ENCODE measurements at regions not wholly inside any gene's neighbourhood (a gene's known extent, or its start where the extent isn't known, plus 50 kb on each side); places are given as distances from the start of the nearest gene placed in this dataset.

- TF ChIP-seq, protein P1, sequence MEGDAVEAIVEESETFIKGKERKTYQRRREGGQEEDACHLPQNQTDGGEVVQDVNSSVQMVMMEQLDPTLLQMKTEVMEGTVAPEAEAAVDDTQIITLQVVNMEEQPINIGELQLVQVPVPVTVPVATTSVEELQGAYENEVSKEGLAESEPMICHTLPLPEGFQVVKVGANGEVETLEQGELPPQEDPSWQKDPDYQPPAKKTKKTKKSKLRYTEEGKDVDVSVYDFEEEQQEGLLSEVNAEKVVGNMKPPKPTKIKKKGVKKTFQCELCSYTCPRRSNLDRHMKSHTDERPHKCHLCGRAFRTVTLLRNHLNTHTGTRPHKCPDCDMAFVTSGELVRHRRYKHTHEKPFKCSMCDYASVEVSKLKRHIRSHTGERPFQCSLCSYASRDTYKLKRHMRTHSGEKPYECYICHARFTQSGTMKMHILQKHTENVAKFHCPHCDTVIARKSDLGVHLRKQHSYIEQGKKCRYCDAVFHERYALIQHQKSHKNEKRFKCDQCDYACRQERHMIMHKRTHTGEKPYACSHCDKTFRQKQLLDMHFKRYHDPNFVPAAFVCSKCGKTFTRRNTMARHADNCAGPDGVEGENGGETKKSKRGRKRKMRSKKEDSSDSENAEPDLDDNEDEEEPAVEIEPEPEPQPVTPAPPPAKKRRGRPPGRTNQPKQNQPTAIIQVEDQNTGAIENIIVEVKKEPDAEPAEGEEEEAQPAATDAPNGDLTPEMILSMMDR (IDR thresholded peaks at IDR 0.05; ENCODE audit: poor library complexity) = no peak
- H4K20me1 ChIP-seq (ENCODE audit: insufficient read depth, poor library complexity, severe bottlenecking) = no peaks in the 10 kb centered on the region
- no peak overlapping the region for H3K27ac ChIP-seq
- no peaks in the 10 kb centered on the region for H3K9me2 ChIP-seq (replicated peaks; ENCODE audit: insufficient read depth)
- no peak overlapping the region for H3K4me3 ChIP-seq
- H3K9me3 ChIP-seq (ENCODE audit: low read depth) = no peaks in the 10 kb centered on the region
- DNase-seq (ENCODE audit: low spot score) = no peak
- H3K4me2 ChIP-seq = no peak overlapping the region
- H3K79me2 ChIP-seq = no peaks in the 10 kb centered on the region
- H3K36me3 ChIP-seq (replicated peaks; ENCODE audit: insufficient read depth, low read depth) = no peaks in the 10 kb centered on the region
- no peak overlapping the region for H2AFZ ChIP-seq
- H3K4me1 ChIP-seq (ENCODE audit: insufficient read depth) = no peaks in the 10 kb centered on the region
- H3K27me3 ChIP-seq = no peaks in the 10 kb centered on the region
Observed at GRCh38 chr3:72530426-72530825, 317.8 kb downstream of the SHQ1 start.

GRCh38 chr3:72529081-72529480, 319.2 kb downstream of the SHQ1 start:
- Histone ChIP-seq H3K9me2 (replicated peaks; ENCODE audit: insufficient read depth) (no peaks in the 10 kb centered on the region), H3K9me3 (ENCODE audit: low read depth) (no peaks in the 10 kb centered on the region), H3K79me2 (no peaks in the 10 kb centered on the region), H3K36me3 (replicated peaks; ENCODE audit: insufficient read depth, low read depth) (no peaks in the 10 kb centered on the region), H3K27me3 (no peaks in the 10 kb centered on the region), H3K4me1 (ENCODE audit: insufficient read depth) (no peaks in the 10 kb centered on the region), H3K27ac (peak overlapping the region; percentile 34), H3K4me2 (no peak overlapping the region), H4K20me1 (ENCODE audit: insufficient read depth, poor library complexity, severe bottlenecking) (no peaks in the 10 kb centered on the region), H3K4me3 (no peak overlapping the region), H2AFZ (no peak overlapping the region)
- no peak for DNase-seq (ENCODE audit: low spot score)
- 65% methylated on average over 4 of the region's 4 CpGs for WGBS (ENCODE audit: low lambda C conversion rate, missing lambda C conversion rate)
- TF ChIP-seq EZH2 (IDR thresholded peaks at IDR 0.05; ENCODE audit: borderline replicate concordance) (no peak), EZH2phosphoT487 (IDR thresholded peaks at IDR 0.05; ENCODE audit: low read depth, severe bottlenecking, unreplicated experiment) (no peak)
- TF ChIP-seq, protein P1 (IDR thresholded peaks at IDR 0.05; ENCODE audit: poor library complexity) = no peak

DNA sequence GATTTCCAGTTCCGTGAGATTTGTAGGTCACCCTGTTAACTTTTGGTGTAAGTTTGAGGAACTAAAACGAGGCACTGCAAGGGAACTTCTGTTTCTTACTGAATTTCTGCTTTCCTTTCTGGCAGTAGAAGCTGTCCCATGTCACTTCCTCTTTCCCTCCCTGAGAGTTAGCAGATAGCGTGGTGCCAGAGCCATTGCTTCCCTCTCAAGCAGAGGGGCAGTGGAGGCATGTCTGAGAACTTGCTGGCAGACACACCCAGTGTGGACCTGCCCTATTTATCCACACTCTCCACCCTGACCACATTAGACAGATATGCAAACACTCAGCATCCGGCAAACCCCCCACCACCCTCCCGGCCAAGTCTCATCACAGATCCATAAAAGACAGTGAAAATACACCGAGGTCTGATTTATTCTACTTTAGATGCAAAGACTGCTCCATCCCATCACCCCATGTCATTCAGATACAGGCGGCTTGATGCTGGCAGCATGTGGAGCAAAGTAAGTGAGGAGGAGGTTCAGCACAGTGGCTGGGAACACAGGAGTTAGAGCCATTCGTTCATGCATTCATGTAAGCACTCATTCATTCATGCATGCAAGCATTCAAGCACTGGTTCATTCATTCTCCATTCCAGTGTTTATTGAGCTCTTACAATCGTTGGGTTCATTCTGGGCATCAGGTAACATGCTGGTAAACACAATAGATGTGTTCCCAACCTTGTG, 324.7 kb downstream of the SHQ1 start:
- Histone ChIP-seq H2AFZ (no peak overlapping the region), H3K9me3 (ENCODE audit: low read depth) (no peaks in the 10 kb centered on the region), H3K4me2 (no peak overlapping the region), H4K20me1 (ENCODE audit: insufficient read depth, poor library complexity, severe bottlenecking) (no peaks in the 10 kb centered on the region), H3K27ac (no peak overlapping the region), H3K9me2 (replicated peaks; ENCODE audit: insufficient read depth) (no peaks in the 10 kb centered on the region), H3K4me3 (no peak overlapping the region), H3K79me2 (no peaks in the 10 kb centered on the region), H3K36me3 (replicated peaks; ENCODE audit: insufficient read depth, low read depth) (no peaks in the 10 kb centered on the region), H3K4me1 (ENCODE audit: insufficient read depth) (peaks cover 6% of the 10 kb centered on the region), H3K27me3 (no peaks in the 10 kb centered on the region)
- TF ChIP-seq, protein P1 (IDR thresholded peaks at IDR 0.05; ENCODE audit: poor library complexity) = no peak
- TF ChIP-seq EZH2phosphoT487 (IDR thresholded peaks at IDR 0.05; ENCODE audit: low read depth, severe bottlenecking, unreplicated experiment) = no peak
- no peak for TF ChIP-seq EZH2 (IDR thresholded peaks at IDR 0.05; ENCODE audit: borderline replicate concordance)
- no peak for DNase-seq (ENCODE audit: low spot score)
- 64% methylated on average over 9 of the region's 9 CpGs for WGBS (ENCODE audit: low lambda C conversion rate, missing lambda C conversion rate)

Data from hepatocyte (in vitro differentiated cells).